Astrocyte (in vitro differentiated cells and primary cell): ENCODE measurements at regions not wholly inside any gene's neighbourhood (a gene's known extent, or its start where the extent isn't known, plus 50 kb on each side); places are given as distances from the start of the nearest gene placed in this dataset.

ENCODE experiments used
- EZH2 ChIP-seq: IDR thresholded peaks from 2 replicates; pipeline ENCODE4 v1.6.1; 2012; ENCODE audit warnings: mild to moderate bottlenecking, low read length, inconsistent platforms; ENCODE audit not compliant: insufficient read depth
- TF ChIP-seq, protein P1 (sequence below): IDR thresholded peaks from 2 replicates; pipeline ENCODE4 v1.5.1; 2011; ENCODE audit warnings: low read depth, mild to moderate bottlenecking, inconsistent platforms, low read length, moderate library complexity; ENCODE audit not compliant: insufficient read depth

DNA sequence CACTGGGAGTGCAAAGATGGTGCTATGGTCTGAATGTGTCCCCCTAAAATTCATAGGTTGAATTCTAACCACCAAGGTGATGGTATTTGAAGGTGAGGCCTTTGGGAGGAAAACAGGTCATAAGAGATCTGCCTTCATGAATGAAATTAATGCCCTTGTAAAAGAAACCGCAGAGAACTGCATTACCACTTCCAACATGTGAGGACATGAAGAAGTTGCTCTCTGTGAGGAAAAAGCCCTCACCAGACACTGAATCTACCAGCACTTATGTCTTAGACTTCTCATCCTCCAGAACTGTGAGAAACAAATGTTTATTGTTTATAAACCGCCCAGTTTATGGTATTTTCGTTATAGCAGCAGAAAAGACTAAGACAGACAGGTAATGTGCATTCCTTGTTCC is 224.7 kb upstream of the C1orf87 start:
- TF ChIP-seq, protein P1, sequence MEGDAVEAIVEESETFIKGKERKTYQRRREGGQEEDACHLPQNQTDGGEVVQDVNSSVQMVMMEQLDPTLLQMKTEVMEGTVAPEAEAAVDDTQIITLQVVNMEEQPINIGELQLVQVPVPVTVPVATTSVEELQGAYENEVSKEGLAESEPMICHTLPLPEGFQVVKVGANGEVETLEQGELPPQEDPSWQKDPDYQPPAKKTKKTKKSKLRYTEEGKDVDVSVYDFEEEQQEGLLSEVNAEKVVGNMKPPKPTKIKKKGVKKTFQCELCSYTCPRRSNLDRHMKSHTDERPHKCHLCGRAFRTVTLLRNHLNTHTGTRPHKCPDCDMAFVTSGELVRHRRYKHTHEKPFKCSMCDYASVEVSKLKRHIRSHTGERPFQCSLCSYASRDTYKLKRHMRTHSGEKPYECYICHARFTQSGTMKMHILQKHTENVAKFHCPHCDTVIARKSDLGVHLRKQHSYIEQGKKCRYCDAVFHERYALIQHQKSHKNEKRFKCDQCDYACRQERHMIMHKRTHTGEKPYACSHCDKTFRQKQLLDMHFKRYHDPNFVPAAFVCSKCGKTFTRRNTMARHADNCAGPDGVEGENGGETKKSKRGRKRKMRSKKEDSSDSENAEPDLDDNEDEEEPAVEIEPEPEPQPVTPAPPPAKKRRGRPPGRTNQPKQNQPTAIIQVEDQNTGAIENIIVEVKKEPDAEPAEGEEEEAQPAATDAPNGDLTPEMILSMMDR = no peak
- no peak for TF ChIP-seq EZH2
